Suprapubic skin (tissue), 4 donors: ENCODE measurements at regions not wholly inside any gene's neighbourhood (a gene's known extent, or its start where the extent isn't known, plus 50 kb on each side); places are given as distances from the start of the nearest gene placed in this dataset.

Experiments used
- DNase-seq, 2 donors: peaks; one replicate each; pipeline ENCODE4 v3.0.0-alpha.2; 2019; ENCODE audit warnings: low spot score in 2 of 2
- H3K27ac ChIP-seq: fragments of 200-600 bp; sonication (generic); one replicate; pipeline ENCODE4 v1.5.1; 2019
- H3K27me3 ChIP-seq: fragments of 200-600 bp; sonication (generic); one replicate; pipeline ENCODE4 v1.5.1; 2019
- H3K36me3 ChIP-seq: fragments of 200-600 bp; sonication (generic); one replicate; pipeline ENCODE4 v1.5.1; 2019
- H3K4me1 ChIP-seq: fragments of 200-600 bp; sonication (generic); one replicate; pipeline ENCODE4 v1.5.1; 2019
- H3K4me3 ChIP-seq: fragments of 200-600 bp; sonication (generic); one replicate; pipeline ENCODE4 v1.5.1; 2019; ENCODE audit warnings: mild to moderate bottlenecking
- H3K9me3 ChIP-seq: fragments of 200-600 bp; sonication (generic); one replicate; pipeline ENCODE4 v1.5.1; 2019
- CTCF ChIP-seq, 2 donors: fragments of 200-600 bp in 1 of 2; fragments of 450-650 bp in 1 of 2; sonication (generic) in 1 of 2; IDR thresholded peaks; one replicate each; pipeline ENCODE4 v1.5.1; 2016 to 2019; ENCODE audit warnings: antibody characterized with exemption in 2 of 2, mild to moderate bottlenecking in 1 of 2, moderate library complexity in 1 of 2
- EP300 ChIP-seq: sonication (generic); formaldehyde crosslinking; IDR thresholded peaks from one replicate; pipeline ENCODE4 v1.6.1; 2017; ENCODE audit warnings: antibody characterized with exemption
- POLR2A ChIP-seq, 2 donors: fragments of 450-650 bp; IDR thresholded peaks; one replicate each; pipeline ENCODE4 v1.6.1; 2017; ENCODE audit warnings: antibody characterized with exemption in 2 of 2, mild to moderate bottlenecking in 2 of 2, moderate library complexity in 2 of 2
- POLR2AphosphoS5 ChIP-seq, 3 donors: sonication (generic); formaldehyde crosslinking; IDR thresholded peaks; one replicate each; pipeline ENCODE4 v1.6.1; 2017; ENCODE audit warnings: antibody characterized with exemption in 3 of 3
- WGBS: methylation state at CpG from one replicate; pipeline ENCODE4 v1.1.5; 2018; 5-methylcytosine and 5-hydroxymethylcytosine counted together

GRCh38 chr13:77388944-77389624 is 62.2 kb upstream of the MYCBP2 start:
- TF ChIP-seq POLR2AphosphoS5 (IDR thresholded peaks at IDR 0.05) (no peak), CTCF (IDR thresholded peaks at IDR 0.05) (no peak), EP300 (no peak), POLR2A (IDR thresholded peaks at IDR 0.05) (no peak)

GRCh38 chr13:77387607-77388200 is 60.8 kb upstream of the MYCBP2 start:
- no peak for TF ChIP-seq POLR2A (IDR thresholded peaks at IDR 0.05)
- no peak for TF ChIP-seq EP300
- no peak for TF ChIP-seq POLR2AphosphoS5 (IDR thresholded peaks at IDR 0.05)
- no peak for TF ChIP-seq CTCF (IDR thresholded peaks at IDR 0.05)
- Histone ChIP-seq H3K27ac (peak overlapping the region; percentile 77), H3K36me3 (no peaks in the 10 kb centered on the region), H3K9me3 (no peaks in the 10 kb centered on the region), H3K27me3 (no peaks in the 10 kb centered on the region), H3K4me3 (no peak overlapping the region), H3K4me1 (peaks cover 38% of the 10 kb centered on the region)
- 59% methylated on average over 5 of the region's 5 CpGs for WGBS
- no peak for DNase-seq

More at GRCh38 chr13:77388944-77389624, 62.2 kb upstream of the MYCBP2 start:
- Histone ChIP-seq H3K4me1 (peaks cover 38% of the 10 kb centered on the region), H3K9me3 (no peaks in the 10 kb centered on the region), H3K4me3 (no peak overlapping the region), H3K36me3 (no peaks in the 10 kb centered on the region), H3K27me3 (no peaks in the 10 kb centered on the region), H3K27ac (peak overlapping the region; percentile 77)
- no peak for DNase-seq
- 59% methylated on average over 4 of the region's 4 CpGs for WGBS

- 38% methylated on average over 5 of the region's 5 CpGs for WGBS
- H3K27me3 ChIP-seq, result no peaks in the 10 kb centered on the region
- peaks cover 38% of the 10 kb centered on the region for H3K4me1 ChIP-seq
- TF ChIP-seq CTCF (IDR thresholded peaks at IDR 0.05) (no peak), POLR2AphosphoS5 (IDR thresholded peaks at IDR 0.05) (peak in 2 of 3 donors; percentile 23 to 49)
- peak in 1 of 2 donors; percentile 65 for DNase-seq
- H3K4me3 ChIP-seq, result no peak overlapping the region
- H3K27ac ChIP-seq, result peak overlapping the region; percentile 60
- H3K9me3 ChIP-seq, result no peaks in the 10 kb centered on the region
- no peaks in the 10 kb centered on the region for H3K36me3 ChIP-seq
These were observed 60.1 kb upstream of the MYCBP2 start for GRCh38 chr13:77386880-77387606.

GRCh38 chr13:77386046-77386445 is 59.2 kb upstream of the MYCBP2 start:
- no peak for TF ChIP-seq EP300
- no peak for TF ChIP-seq POLR2A (IDR thresholded peaks at IDR 0.05)
- TF ChIP-seq POLR2AphosphoS5 (IDR thresholded peaks at IDR 0.05), result no peak
- TF ChIP-seq CTCF (IDR thresholded peaks at IDR 0.05), result no peak
- WGBS, result 83% methylated on average over 2 of the region's 2 CpGs

GRCh38 chr13:77384999-77385398 is 58.1 kb upstream of the MYCBP2 start:
- H3K27ac ChIP-seq, result no peak overlapping the region
- H3K4me3 ChIP-seq, result no peak overlapping the region
- DNase-seq, result no peak
- no peaks in the 10 kb centered on the region for H3K27me3 ChIP-seq
- no peaks in the 10 kb centered on the region for H3K9me3 ChIP-seq
- H3K4me1 ChIP-seq, result peaks cover 25% of the 10 kb centered on the region
- no peaks in the 10 kb centered on the region for H3K36me3 ChIP-seq
- TF ChIP-seq POLR2A (IDR thresholded peaks at IDR 0.05), result no peak
- no peak for TF ChIP-seq POLR2AphosphoS5 (IDR thresholded peaks at IDR 0.05)
- no peak for TF ChIP-seq EP300
- no peak for TF ChIP-seq CTCF (IDR thresholded peaks at IDR 0.05)

More at GRCh38 chr13:77386046-77386445, 59.2 kb upstream of the MYCBP2 start:
- Histone ChIP-seq H3K27ac (no peak overlapping the region), H3K27me3 (no peaks in the 10 kb centered on the region), H3K4me1 (peaks cover 33% of the 10 kb centered on the region), H3K9me3 (no peaks in the 10 kb centered on the region), H3K4me3 (no peak overlapping the region), H3K36me3 (no peaks in the 10 kb centered on the region)
- no peak for DNase-seq
